Ovary (tissue), 3 donors: ENCODE measurements at regions not wholly inside any gene's neighbourhood (a gene's known extent, or its start where the extent isn't known, plus 50 kb on each side); places are given as distances from the start of the nearest gene placed in this dataset.

Experiments
- CTCF ChIP-seq, 3 donors: fragments of 450-650 bp in 2 of 3; fragments of 200-600 bp in 1 of 3; IDR thresholded peaks; one replicate each; pipeline versions ENCODE4 v1.5.1 to v1.8.0; 2016 to 2022; ENCODE audit warnings: antibody characterized with exemption in 3 of 3, mild to moderate bottlenecking in 1 of 3
- EP300 ChIP-seq: sonication (generic); formaldehyde crosslinking; IDR thresholded peaks from one replicate; pipeline ENCODE4 v1.6.1; 2017; ENCODE audit warnings: antibody characterized with exemption
- POLR2A ChIP-seq: fragments of 450-650 bp; IDR thresholded peaks from one replicate; pipeline ENCODE4 v1.6.1; 2017; ENCODE audit warnings: antibody characterized with exemption, mild to moderate bottlenecking, moderate library complexity
- donor health status: DM: no; HTN: no; CAD: no.

GRCh38 chr20:22910287-22910852 lies 124.7 kb upstream of the SSTR4 start:
- TF ChIP-seq POLR2A = no peak
- no peak for TF ChIP-seq CTCF (IDR thresholded peaks at IDR 0.05)
- no peak for TF ChIP-seq EP300
